ENCODE measurements at regions not wholly inside any gene's neighbourhood (a gene's known extent, or its start where the extent isn't known, plus 50 kb on each side); places are given as distances from the start of the nearest gene placed in this dataset.
"Not testable (repeated sequence)": the region's sequence is repeated elsewhere in the genome, so short reads cannot be mapped to it uniquely, and the experiment has no call there.

- TF ChIP-seq GATA1 (IDR thresholded peaks at IDR 0.05; ENCODE audit: low read depth, low read length) (no peak), POLR2A (IDR thresholded peaks at IDR 0.05; ENCODE audit: low read length) (no peak)
- no peak for DNase-seq
Measured at GRCh38 chr20:4324611-4325243, 75.6 kb upstream of the ADRA1D start.

GRCh38 chr20:4322499-4322898 is 73.4 kb upstream of the ADRA1D start:
- TF ChIP-seq GATA1 (IDR thresholded peaks at IDR 0.05; ENCODE audit: low read depth, low read length) (no peak), POLR2A (IDR thresholded peaks at IDR 0.05; ENCODE audit: low read length) (no peak)
- DNase-seq, result no peak

GRCh38 chr20:4320291-4320690 is 71.2 kb upstream of the ADRA1D start:
- TF ChIP-seq GATA1 (IDR thresholded peaks at IDR 0.05; ENCODE audit: low read depth, low read length) (no peak), POLR2A (IDR thresholded peaks at IDR 0.05; ENCODE audit: low read length) (no peak)

GRCh38 chr20:4318891-4319290 is 69.8 kb upstream of the ADRA1D start:
- no peak for DNase-seq
- TF ChIP-seq POLR2A (IDR thresholded peaks at IDR 0.05; ENCODE audit: low read length) (no peak), GATA1 (IDR thresholded peaks at IDR 0.05; ENCODE audit: low read depth, low read length) (no peak)

More at GRCh38 chr20:4320291-4320690, 71.2 kb upstream of the ADRA1D start:
- DNase-seq, result no peak

- not testable (repeated sequence) for DNase-seq
Measured at GRCh38 chr20:4310616-4311015, 61.5 kb upstream of the ADRA1D start.

- no peak for DNase-seq
- no peak for TF ChIP-seq POLR2A (IDR thresholded peaks at IDR 0.05; ENCODE audit: low read length)
- TF ChIP-seq GATA1 (IDR thresholded peaks at IDR 0.05; ENCODE audit: low read depth, low read length), result no peak
Measured at GRCh38 chr20:4306206-4306605, 57.1 kb upstream of the ADRA1D start.

- no peak for DNase-seq
- TF ChIP-seq POLR2A (IDR thresholded peaks at IDR 0.05; ENCODE audit: low read length), result no peak
- TF ChIP-seq GATA1 (IDR thresholded peaks at IDR 0.05; ENCODE audit: low read depth, low read length), result no peak
Measured at GRCh38 chr20:4305091-4305490, 56.0 kb upstream of the ADRA1D start.

- TF ChIP-seq POLR2A (IDR thresholded peaks at IDR 0.05; ENCODE audit: low read length) (no peak), GATA1 (IDR thresholded peaks at IDR 0.05; ENCODE audit: low read depth, low read length) (no peak)
Measured at GRCh38 chr20:4304601-4305000, 55.5 kb upstream of the ADRA1D start.

GRCh38 chr20:4303136-4303535 is 54.0 kb upstream of the ADRA1D start:
- DNase-seq, result no peak
- TF ChIP-seq GATA1 (IDR thresholded peaks at IDR 0.05; ENCODE audit: low read depth, low read length) (no peak), POLR2A (IDR thresholded peaks at IDR 0.05; ENCODE audit: low read length) (no peak)

More at GRCh38 chr20:4304601-4305000, 55.5 kb upstream of the ADRA1D start:
- DNase-seq, result no peak

- DNase-seq, result no peak
- no peak for TF ChIP-seq POLR2A (IDR thresholded peaks at IDR 0.05; ENCODE audit: low read length)
- no peak for TF ChIP-seq GATA1 (IDR thresholded peaks at IDR 0.05; ENCODE audit: low read depth, low read length)
Measured at GRCh38 chr20:4300921-4301320, 51.8 kb upstream of the ADRA1D start.

- no peak for DNase-seq
- no peak for TF ChIP-seq GATA1 (IDR thresholded peaks at IDR 0.05; ENCODE audit: low read depth, low read length)
- no peak for TF ChIP-seq POLR2A (IDR thresholded peaks at IDR 0.05; ENCODE audit: low read length)
Measured at GRCh38 chr20:4300401-4300800, 51.3 kb upstream of the ADRA1D start.

- TF ChIP-seq POLR2A (IDR thresholded peaks at IDR 0.05; ENCODE audit: low read length), result no peak
- TF ChIP-seq GATA1 (IDR thresholded peaks at IDR 0.05; ENCODE audit: low read depth, low read length), result no peak
- no peak for DNase-seq
Measured at GRCh38 chr20:4299773-4300172, 50.7 kb upstream of the ADRA1D start.

GRCh38 chr20:4299216-4299615 is 50.1 kb upstream of the ADRA1D start:
- no peak for TF ChIP-seq GATA1 (IDR thresholded peaks at IDR 0.05; ENCODE audit: low read depth, low read length)
- no peak for DNase-seq

Data from erythroblast (primary cell).